ENCODE measurements at regions not wholly inside any gene's neighbourhood (a gene's known extent, or its start where the extent isn't known, plus 50 kb on each side); places are given as distances from the start of the nearest gene placed in this dataset.

DNA sequence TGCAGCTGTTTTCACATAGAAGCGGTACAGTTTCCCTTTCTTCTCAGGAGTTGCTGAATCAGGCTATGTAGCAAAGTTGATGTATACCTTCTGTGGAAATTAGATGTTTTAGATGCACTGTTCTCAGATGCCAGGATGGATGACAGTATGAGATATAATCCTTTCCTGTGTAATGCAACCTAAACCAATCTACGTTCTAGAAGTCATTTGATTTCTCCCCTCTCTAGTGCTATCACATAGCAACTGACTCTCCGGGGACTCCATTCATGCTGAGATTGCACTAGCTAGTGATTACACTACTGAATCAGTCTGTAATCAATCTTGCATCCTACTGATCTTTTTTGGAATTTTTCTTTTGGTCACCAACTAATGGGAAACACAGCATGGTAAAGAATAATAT lies 1881.7 kb downstream of the PCDH7 start:
- H3K4me1 ChIP-seq: no peaks in the 10 kb centered on the region
- intact Hi-C loops (cut with DNase I): no loop called here
- H3K36me3 ChIP-seq: no peaks in the 10 kb centered on the region
- no peak for ATAC-seq
- H3K9me3 ChIP-seq: no peaks in the 10 kb centered on the region
- no peak for DNase-seq
- no peaks in the 10 kb centered on the region for H3K27me3 ChIP-seq
- H3K4me3 ChIP-seq: no peak overlapping the region
- TF ChIP-seq POLR2A (IDR thresholded peaks at IDR 0.05): no peak
- TF ChIP-seq, protein P1, sequence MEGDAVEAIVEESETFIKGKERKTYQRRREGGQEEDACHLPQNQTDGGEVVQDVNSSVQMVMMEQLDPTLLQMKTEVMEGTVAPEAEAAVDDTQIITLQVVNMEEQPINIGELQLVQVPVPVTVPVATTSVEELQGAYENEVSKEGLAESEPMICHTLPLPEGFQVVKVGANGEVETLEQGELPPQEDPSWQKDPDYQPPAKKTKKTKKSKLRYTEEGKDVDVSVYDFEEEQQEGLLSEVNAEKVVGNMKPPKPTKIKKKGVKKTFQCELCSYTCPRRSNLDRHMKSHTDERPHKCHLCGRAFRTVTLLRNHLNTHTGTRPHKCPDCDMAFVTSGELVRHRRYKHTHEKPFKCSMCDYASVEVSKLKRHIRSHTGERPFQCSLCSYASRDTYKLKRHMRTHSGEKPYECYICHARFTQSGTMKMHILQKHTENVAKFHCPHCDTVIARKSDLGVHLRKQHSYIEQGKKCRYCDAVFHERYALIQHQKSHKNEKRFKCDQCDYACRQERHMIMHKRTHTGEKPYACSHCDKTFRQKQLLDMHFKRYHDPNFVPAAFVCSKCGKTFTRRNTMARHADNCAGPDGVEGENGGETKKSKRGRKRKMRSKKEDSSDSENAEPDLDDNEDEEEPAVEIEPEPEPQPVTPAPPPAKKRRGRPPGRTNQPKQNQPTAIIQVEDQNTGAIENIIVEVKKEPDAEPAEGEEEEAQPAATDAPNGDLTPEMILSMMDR (IDR thresholded peaks at IDR 0.05): no peak
- WGBS (ENCODE audit: insufficient coverage, low coverage, low lambda C conversion rate, missing lambda C conversion rate): 66% methylated on average over 3 of the region's 3 CpGs
- no peak overlapping the region for H3K27ac ChIP-seq

DNA sequence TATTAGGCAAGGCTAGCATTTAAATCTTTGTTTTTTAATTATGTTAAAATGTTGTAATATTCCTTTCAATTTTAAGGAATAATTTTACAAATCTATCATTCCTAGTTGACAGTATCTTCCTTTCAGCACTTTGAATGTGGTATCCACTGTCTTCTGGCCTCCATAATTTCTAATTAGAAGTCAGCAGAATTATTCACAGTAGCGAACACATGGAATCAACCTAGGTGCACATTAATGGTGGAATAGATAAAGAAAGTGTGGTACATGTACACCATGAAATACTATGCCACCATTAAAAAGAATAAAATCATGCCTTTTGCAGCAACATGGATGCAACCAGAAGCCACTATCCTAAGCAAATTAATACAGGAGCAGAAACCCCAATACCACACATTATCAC lies 1887.8 kb downstream of the PCDH7 start:
- Histone ChIP-seq H3K4me3 (no peak overlapping the region), H3K27ac (no peak overlapping the region), H3K9me3 (no peaks in the 10 kb centered on the region), H3K27me3 (no peaks in the 10 kb centered on the region), H3K36me3 (no peaks in the 10 kb centered on the region), H3K4me1 (no peaks in the 10 kb centered on the region)
- ATAC-seq (no peak), DNase-seq (no peak)
- WGBS (ENCODE audit: insufficient coverage, low coverage, low lambda C conversion rate, missing lambda C conversion rate): 81% methylated on average over 1 of the region's 1 CpG
- intact Hi-C loops (cut with DNase I): no loop called here
- no peak for TF ChIP-seq POLR2A (IDR thresholded peaks at IDR 0.05)
- TF ChIP-seq, protein P1 (IDR thresholded peaks at IDR 0.05): no peak

DNA sequence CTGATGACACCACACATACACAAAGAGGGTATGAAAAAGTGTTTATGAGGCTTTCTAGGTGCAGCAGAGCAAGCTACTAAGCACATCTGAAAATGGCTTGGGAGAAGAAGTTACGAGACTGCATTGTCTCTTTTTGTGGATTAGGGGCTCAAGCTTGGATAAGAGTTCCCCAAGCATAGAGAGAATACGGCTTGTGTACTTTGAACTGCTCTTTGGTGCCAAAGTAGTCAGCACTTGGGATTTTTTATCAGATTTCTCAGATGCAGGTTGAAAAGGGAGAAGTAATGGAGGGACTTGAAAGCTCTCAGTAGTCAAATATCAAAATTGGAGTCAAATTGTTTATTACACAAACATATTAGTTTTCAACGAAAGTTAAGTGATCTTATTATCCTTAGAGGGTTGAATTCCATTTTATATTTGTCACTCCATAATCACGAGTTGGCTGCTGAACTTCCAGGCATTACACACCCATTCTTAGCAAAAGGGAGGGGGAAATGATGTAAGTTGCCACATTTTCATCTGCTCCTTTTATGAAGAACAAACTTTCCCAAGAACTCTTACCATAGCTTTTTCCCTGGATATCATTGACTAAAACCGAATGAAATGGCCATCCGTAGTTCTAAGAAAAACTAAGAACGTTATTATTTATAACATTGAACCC lies 1904.9 kb downstream of the PCDH7 start:
- H3K4me3 ChIP-seq: no peak overlapping the region
- no peaks in the 10 kb centered on the region for H3K4me1 ChIP-seq
- H3K27me3 ChIP-seq: no peaks in the 10 kb centered on the region
- no peak for DNase-seq
- H3K27ac ChIP-seq: no peak overlapping the region
- intact Hi-C loops (cut with DNase I): no loop called here
- no peaks in the 10 kb centered on the region for H3K9me3 ChIP-seq
- 56% methylated on average over 6 of the region's 7 CpGs for WGBS (ENCODE audit: insufficient coverage, low coverage, low lambda C conversion rate, missing lambda C conversion rate)
- ATAC-seq: peak in 1 of 4 donors; percentile 20
- H3K36me3 ChIP-seq: no peaks in the 10 kb centered on the region
- TF ChIP-seq, protein P1 (IDR thresholded peaks at IDR 0.05): no peak
- TF ChIP-seq POLR2A (IDR thresholded peaks at IDR 0.05): no peak

DNA sequence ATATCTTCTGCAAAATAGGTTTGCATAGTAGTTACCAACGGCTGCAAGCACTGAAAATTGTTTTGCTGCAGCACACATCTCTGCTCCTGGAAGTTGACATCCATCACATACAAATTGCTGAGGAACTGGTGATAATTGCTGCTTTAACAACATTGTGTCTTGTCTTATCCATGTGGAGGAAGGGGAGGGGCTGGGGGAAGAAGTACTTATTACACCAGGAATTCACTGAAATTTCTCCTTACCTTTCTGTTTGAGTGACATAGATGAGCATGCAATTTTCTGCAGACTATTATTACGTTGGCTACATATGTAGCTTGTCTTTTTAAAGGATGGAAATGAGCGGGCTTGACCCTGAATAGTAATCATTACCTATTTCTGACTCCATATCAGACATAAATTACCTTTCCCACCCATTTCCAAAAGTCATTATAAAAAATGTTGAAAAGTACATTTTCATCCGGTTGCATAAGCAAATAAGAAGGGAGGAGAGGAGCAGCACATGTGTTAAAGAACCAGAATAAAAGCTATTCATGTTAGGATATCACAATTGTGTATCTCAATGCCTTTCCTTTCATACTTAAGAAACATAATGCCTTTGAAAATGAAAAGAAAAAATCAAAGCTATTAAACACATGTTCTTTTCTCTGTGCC lies 1905.6 kb downstream of the PCDH7 start:
- DNase-seq (no peak), ATAC-seq (no peak)
- H3K4me3 ChIP-seq: no peak overlapping the region
- H3K36me3 ChIP-seq: no peaks in the 10 kb centered on the region
- WGBS (ENCODE audit: insufficient coverage, low coverage, low lambda C conversion rate, missing lambda C conversion rate): 67% methylated on average over 4 of the region's 4 CpGs
- TF ChIP-seq, protein P1 (IDR thresholded peaks at IDR 0.05): no peak
- TF ChIP-seq POLR2A (IDR thresholded peaks at IDR 0.05): no peak
- H3K27ac ChIP-seq: no peak overlapping the region
- no peaks in the 10 kb centered on the region for H3K9me3 ChIP-seq
- H3K4me1 ChIP-seq: no peaks in the 10 kb centered on the region
- H3K27me3 ChIP-seq: no peaks in the 10 kb centered on the region
- intact Hi-C loops (cut with DNase I): no loop called here

Measured in right lobe of liver (tissue), 6 donors.